ENCODE measurements at regions not wholly inside any gene's neighbourhood (a gene's known extent, or its start where the extent isn't known, plus 50 kb on each side); places are given as distances from the start of the nearest gene placed in this dataset.

DNA sequence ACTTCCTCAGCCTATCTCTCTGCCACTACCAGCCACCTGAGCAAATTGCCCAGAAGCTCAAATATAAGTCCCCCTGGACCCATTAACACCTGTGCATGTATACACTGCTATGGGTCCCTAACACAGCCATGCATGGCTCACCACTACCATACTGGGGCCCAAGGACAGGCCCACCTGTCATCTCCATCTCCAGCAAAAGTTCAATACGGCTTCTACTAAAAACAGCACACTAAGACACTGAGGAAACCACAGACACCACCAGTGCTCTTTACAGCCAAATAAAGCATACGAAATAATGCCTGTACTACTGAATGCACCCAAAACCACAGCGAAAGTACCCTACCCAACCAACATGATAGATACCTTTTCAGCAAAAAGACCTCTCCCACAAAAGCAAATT, 85.6 kb upstream of the GHR start:
- ATAC-seq (no peak), DNase-seq (no peak)
- Mint-ChIP-seq H3K27ac (no peak overlapping the region), H3K27me3 (no peaks in the 10 kb centered on the region), H3K4me3 (no peak overlapping the region), H3K4me1 (no peaks in the 10 kb centered on the region), H3K36me3 (peaks cover 0 to 9% (median 3%) of the 10 kb centered on the region in 3 donors), H3K9me3 (peaks cover 12 to 57% (median 40%) of the 10 kb centered on the region in 9 donors)
- POLR2A ChIA-PET, result no interaction called here

DNA sequence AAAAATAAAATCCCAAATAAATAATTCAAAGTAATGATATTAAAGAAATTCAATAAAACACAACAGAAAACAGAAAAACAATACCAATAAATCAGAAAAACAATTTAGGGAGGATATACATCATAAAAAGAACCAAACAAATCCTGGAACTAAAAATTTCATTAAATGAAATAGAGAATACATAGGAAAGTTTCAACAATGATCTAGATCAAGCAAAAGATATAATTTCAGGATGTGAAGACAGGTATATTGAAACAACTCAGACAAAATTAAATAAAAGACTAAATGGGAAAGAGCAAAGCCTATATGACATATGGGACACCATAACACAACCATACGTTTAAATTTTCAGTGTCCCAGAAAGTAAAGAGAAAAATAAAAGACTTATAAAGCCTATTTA, 85.1 kb upstream of the GHR start:
- Mint-ChIP-seq H3K27ac (no peak overlapping the region), H3K27me3 (no peaks in the 10 kb centered on the region), H3K4me1 (no peaks in the 10 kb centered on the region), H3K36me3 (peaks cover 0 to 9% (median 3%) of the 10 kb centered on the region in 3 donors), H3K9me3 (peaks cover 12 to 55% (median 35%) of the 10 kb centered on the region in 9 donors), H3K4me3 (no peak overlapping the region)
- ATAC-seq (no peak), DNase-seq (no peak)
- POLR2A ChIA-PET, result no interaction called here

DNA sequence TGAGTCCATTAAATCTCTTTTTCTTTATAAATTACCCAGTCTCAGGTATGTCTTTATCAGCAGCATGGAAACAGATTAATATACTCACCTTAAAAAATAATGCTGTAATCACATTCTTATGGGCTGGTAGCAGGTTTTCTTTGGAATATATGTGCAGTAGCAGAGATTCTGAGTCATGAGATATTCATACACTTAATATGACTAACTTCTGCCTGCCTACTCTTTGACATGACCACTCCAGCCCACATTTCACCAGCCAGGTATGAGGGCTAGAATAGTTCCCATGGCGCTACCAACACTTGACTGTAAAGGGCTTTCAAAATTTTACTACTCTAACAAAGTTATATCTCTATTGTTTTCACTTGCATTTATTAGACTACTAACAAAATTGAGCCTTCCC, 74.1 kb upstream of the GHR start:
- H3K36me3 Mint-ChIP-seq, result peaks cover 0 to 4% (median 0%) of the 10 kb centered on the region in 3 donors
- no peak overlapping the region for H3K4me3 Mint-ChIP-seq
- ATAC-seq, result no peak

DNA sequence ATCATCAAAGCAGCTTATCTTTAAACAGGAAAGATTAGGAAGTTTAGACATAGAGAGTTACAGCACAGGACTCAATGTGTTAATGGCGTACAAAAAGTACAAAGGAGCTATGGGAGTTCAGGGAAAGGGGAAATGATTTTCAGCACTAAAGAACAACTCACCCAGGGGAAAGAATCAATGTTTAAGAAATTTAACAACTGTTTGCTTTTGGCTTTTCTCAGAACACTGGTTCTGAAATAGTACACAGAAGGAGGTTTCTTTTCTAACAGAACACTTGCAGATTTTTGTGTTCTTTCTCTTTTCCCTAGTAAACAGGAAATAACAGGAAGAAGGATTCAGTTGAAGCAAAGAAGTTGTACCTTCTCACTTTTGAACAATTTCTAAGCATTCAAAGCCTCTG, 71.3 kb upstream of the GHR start:
- DNase-seq (no peak), ATAC-seq (no peak)
- Mint-ChIP-seq H3K36me3 (peaks cover 0 to 4% (median 0%) of the 10 kb centered on the region in 3 donors), H3K27ac (no peak overlapping the region), H3K4me3 (no peak overlapping the region), H3K9me3 (peaks cover 0 to 35% (median 14%) of the 10 kb centered on the region in 9 donors), H3K27me3 (peaks cover 0 to 4% (median 0%) of the 10 kb centered on the region in 5 donors), H3K4me1 (no peaks in the 10 kb centered on the region)
- POLR2A ChIA-PET, result no interaction called here

More for the DNA sequence above, 74.1 kb upstream of the GHR start:
- no peak for DNase-seq
- POLR2A ChIA-PET, result no interaction called here
- no peak overlapping the region for H3K27ac Mint-ChIP-seq
- peaks cover 0 to 1% (median 0%) of the 10 kb centered on the region in 5 donors for H3K27me3 Mint-ChIP-seq
- peaks cover 0 to 30% (median 11%) of the 10 kb centered on the region in 9 donors for H3K9me3 Mint-ChIP-seq
- H3K4me1 Mint-ChIP-seq, result no peaks in the 10 kb centered on the region

DNA sequence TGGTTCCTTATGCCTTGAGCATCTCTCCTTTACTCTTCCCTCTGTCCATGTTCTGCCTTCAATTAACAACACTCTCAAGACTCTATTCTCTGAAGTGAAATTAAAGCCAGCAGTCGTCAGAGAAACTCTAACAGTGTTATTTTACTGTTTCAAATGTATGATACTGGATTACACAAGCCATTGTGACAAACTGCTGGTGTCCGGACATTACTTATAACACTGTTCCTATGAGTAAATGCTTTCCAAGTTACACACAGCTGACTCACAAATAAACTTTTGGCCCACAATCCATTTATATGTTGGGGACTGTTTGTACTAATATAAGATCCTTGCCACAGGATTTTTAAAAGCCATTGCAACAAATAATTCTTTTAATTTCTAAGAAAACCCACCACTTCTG, 63.2 kb upstream of the GHR start:
- peaks cover 0 to 15% (median 6%) of the 10 kb centered on the region in 9 donors for H3K9me3 Mint-ChIP-seq
- H3K27ac Mint-ChIP-seq, result no peak overlapping the region
- no peaks in the 10 kb centered on the region for H3K4me1 Mint-ChIP-seq
- no peaks in the 10 kb centered on the region for H3K27me3 Mint-ChIP-seq
- H3K36me3 Mint-ChIP-seq, result no peaks in the 10 kb centered on the region
- DNase-seq (no peak), ATAC-seq (no peak)
- POLR2A ChIA-PET, result no interaction called here
- no peak overlapping the region for H3K4me3 Mint-ChIP-seq

DNA sequence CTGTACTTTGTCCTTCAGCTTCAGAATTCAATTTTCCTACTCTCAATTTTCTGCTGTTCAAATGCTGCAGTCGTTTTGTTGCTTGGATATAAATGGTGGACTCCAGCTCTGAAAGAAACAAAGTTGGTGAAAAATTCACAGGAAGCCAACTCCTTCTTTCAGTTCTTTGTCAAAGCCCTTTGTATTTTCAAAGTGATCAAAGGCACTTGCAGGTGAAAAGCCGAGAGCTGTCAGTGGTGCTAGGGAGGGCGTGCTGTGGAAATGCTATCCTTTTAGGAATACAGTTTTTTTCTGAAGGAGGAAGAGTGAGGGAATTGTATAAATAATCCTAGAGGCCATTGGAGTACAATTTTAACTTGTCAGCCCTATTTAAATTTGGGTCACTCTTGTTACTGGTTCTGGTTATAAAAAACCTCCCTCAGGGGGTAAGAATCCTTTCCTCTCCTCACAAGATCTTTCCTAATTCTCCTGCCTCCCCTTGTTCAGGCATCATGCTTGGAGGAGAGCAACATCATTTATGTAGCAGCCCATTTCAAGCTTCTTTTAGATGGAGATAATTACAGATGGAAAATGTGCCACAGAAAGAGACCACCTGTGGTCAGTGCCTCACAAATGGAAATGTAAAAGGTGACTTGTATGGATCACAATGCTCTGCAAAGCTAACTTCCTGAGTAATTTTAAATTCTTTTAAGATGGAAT, 62.5 kb upstream of the GHR start:
- Mint-ChIP-seq H3K4me3 (no peak overlapping the region), H3K9me3 (peaks cover 0 to 10% (median 1%) of the 10 kb centered on the region in 9 donors), H3K27me3 (no peaks in the 10 kb centered on the region), H3K4me1 (no peaks in the 10 kb centered on the region), H3K27ac (no peak overlapping the region), H3K36me3 (no peaks in the 10 kb centered on the region)
- ATAC-seq (no peak), DNase-seq (no peak)
- POLR2A ChIA-PET, result no interaction called here

DNA sequence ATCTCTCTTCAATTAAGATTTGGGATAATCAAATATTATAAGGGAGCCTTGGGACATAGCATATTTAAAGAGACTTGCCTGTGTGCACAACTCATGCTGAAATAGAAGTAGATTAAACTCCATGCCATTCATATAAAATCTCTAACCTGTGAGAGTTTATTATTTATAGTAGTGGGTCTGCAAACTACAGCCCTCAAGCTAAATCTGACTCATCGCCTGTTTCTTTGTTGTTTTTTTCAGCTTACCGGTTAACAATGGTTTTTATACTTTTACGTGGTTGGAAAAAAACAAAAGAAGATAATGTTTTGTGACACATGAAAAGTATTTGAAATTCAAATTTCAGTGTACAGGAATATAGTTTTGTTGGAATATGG, 61.9 kb upstream of the GHR start:
- Mint-ChIP-seq H3K4me3 (no peak overlapping the region), H3K9me3 (peaks cover 0 to 8% (median 0%) of the 10 kb centered on the region in 9 donors), H3K27ac (no peak overlapping the region), H3K4me1 (no peaks in the 10 kb centered on the region), H3K36me3 (no peaks in the 10 kb centered on the region), H3K27me3 (no peaks in the 10 kb centered on the region)
- DNase-seq, result no peak
- POLR2A ChIA-PET, result no interaction called here
- ATAC-seq, result no peak

DNA sequence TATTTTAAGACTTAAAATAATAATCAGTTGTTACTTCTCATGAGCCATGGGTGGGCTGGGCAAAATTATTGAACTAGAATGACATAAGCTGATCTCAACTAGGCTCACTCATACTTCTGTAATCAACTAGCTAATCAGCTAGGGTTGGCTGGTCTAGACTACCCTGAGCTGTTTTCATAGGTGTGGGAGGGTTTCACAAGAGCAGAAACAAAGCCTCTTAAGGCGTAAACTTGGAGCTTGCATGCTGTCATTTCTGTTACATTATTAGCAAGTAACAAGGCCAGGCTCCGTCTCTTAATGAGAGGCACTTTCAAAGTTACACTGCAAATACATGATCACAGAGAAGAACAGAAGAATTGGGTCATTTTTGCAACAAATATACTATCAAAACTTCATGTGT, 57.2 kb upstream of the GHR start:
- H3K4me3 Mint-ChIP-seq, result no peak overlapping the region
- H3K27ac Mint-ChIP-seq, result no peak overlapping the region
- H3K36me3 Mint-ChIP-seq, result no peaks in the 10 kb centered on the region
- POLR2A ChIA-PET, result no interaction called here
- no peaks in the 10 kb centered on the region for H3K27me3 Mint-ChIP-seq
- no peak for ATAC-seq
- H3K4me1 Mint-ChIP-seq, result no peaks in the 10 kb centered on the region
- DNase-seq, result no peak
- H3K9me3 Mint-ChIP-seq, result peaks cover 0 to under 1% (median 0%) of the 10 kb centered on the region in 9 donors

Measured in naive thymus-derived CD8-positive, alpha-beta T cell (primary cell).